ENCODE measurements at regions not wholly inside any gene's neighbourhood (a gene's known extent, or its start where the extent isn't known, plus 50 kb on each side); places are given as distances from the start of the nearest gene placed in this dataset.

DNA sequence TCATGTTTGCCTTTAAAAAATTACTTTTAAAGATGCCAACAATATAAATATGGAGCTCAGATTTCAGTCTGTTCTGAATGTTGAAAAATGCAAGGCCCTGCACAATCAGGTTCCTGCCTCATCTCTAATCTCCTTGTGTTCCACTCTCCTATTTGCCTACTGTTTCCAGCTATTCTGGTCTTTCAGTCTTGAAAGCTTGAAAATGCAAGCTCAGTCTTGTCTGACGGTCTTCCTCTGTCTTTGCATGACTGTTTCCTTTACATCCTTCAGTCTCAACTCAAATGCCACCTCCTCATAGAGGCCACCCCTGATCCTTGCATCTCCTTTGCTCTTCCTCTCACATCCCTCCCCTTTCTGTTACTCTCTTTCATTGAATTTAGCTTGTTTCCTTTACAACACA lies 354.9 kb downstream of the KIF4B start:
- BruUV-seq (replicated peaks), result no TSS peak
- Histone ChIP-seq H3K79me2 (ENCODE audit: insufficient read depth, low read depth, low read length) (no peaks in the 10 kb centered on the region), H3K4me3 (ENCODE audit: low read depth, low read length, poor library complexity, severe bottlenecking) (no peak overlapping the region), H3K9me3 (ENCODE audit: low read length) (no peaks in the 10 kb centered on the region), H3K9me2 (ENCODE audit: insufficient read depth, low read length) (no peaks in the 10 kb centered on the region), H4K20me1 (ENCODE audit: insufficient read depth, low read length) (no peaks in the 10 kb centered on the region), H3K27ac (ENCODE audit: low read depth, low read length, poor library complexity, severe bottlenecking) (no peak overlapping the region), H2AFZ (ENCODE audit: low read length) (no peak overlapping the region), H3K4me2 (ENCODE audit: low read length) (no peak overlapping the region), H3K36me3 (ENCODE audit: insufficient read depth, low read length) (no peaks in the 10 kb centered on the region), H3K4me1 (ENCODE audit: insufficient read depth, low read length, poor library complexity, severe bottlenecking) (no peaks in the 10 kb centered on the region)
- intact Hi-C loops (cut with micrococcal nuclease; ENCODE audit: unreplicated experiment), result no loop called here
- ChIA-PET POLR2A (interaction anchor here (0.7 kb wide), 2 partner anchors 43 to 633 kb away, joined by 3 to 4 read pairs; no protein-coding TSS in a partner anchor), CTCF (ENCODE audit: unreplicated experiment) (no interaction called here)
- no peak for DNase-seq (ENCODE audit: low spot score)
- TF ChIP-seq, protein P1, sequence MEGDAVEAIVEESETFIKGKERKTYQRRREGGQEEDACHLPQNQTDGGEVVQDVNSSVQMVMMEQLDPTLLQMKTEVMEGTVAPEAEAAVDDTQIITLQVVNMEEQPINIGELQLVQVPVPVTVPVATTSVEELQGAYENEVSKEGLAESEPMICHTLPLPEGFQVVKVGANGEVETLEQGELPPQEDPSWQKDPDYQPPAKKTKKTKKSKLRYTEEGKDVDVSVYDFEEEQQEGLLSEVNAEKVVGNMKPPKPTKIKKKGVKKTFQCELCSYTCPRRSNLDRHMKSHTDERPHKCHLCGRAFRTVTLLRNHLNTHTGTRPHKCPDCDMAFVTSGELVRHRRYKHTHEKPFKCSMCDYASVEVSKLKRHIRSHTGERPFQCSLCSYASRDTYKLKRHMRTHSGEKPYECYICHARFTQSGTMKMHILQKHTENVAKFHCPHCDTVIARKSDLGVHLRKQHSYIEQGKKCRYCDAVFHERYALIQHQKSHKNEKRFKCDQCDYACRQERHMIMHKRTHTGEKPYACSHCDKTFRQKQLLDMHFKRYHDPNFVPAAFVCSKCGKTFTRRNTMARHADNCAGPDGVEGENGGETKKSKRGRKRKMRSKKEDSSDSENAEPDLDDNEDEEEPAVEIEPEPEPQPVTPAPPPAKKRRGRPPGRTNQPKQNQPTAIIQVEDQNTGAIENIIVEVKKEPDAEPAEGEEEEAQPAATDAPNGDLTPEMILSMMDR (conservative IDR thresholded peaks at IDR 0.05; ENCODE audit: low read length), result no peak
- no peak for TF ChIP-seq EZH2phosphoT487 (IDR thresholded peaks at IDR 0.05; ENCODE audit: borderline replicate concordance, low read depth, low read length)

DNA sequence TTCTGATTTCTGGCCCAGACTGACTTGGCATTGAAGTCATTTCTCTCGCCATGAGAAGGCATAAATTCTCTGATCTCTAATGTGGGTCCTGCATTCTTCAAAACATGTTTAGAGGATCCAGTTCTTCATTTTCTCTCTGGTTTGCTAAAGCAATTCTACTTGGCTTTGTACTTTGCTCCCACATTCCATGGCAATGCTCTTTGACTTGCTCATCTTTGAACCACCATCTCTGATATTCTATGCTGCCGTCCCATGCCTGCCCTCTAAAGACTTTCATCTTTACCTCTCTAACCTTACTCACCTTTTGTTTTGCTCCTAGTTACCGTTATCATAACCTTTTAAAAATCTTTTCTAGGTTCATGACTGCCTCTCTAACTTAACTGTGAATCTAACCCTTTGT lies 366.9 kb downstream of the KIF4B start:
- H3K36me3 ChIP-seq (ENCODE audit: insufficient read depth, low read length), result no peaks in the 10 kb centered on the region
- BruUV-seq (replicated peaks), result no TSS peak
- H3K4me1 ChIP-seq (ENCODE audit: insufficient read depth, low read length, poor library complexity, severe bottlenecking), result no peaks in the 10 kb centered on the region
- no peak overlapping the region for H3K4me3 ChIP-seq (ENCODE audit: low read depth, low read length, poor library complexity, severe bottlenecking)
- H3K4me2 ChIP-seq (ENCODE audit: low read length), result no peak overlapping the region
- no peak for DNase-seq (ENCODE audit: low spot score)
- no peaks in the 10 kb centered on the region for H3K9me2 ChIP-seq (ENCODE audit: insufficient read depth, low read length)
- no peaks in the 10 kb centered on the region for H3K79me2 ChIP-seq (ENCODE audit: insufficient read depth, low read depth, low read length)
- ChIA-PET POLR2A (no interaction called here), CTCF (ENCODE audit: unreplicated experiment) (no interaction called here)
- no peaks in the 10 kb centered on the region for H4K20me1 ChIP-seq (ENCODE audit: insufficient read depth, low read length)
- TF ChIP-seq EZH2phosphoT487 (IDR thresholded peaks at IDR 0.05; ENCODE audit: borderline replicate concordance, low read depth, low read length), result no peak
- TF ChIP-seq, protein P1 (conservative IDR thresholded peaks at IDR 0.05; ENCODE audit: low read length), result no peak
- no peak overlapping the region for H3K27ac ChIP-seq (ENCODE audit: low read depth, low read length, poor library complexity, severe bottlenecking)
- H2AFZ ChIP-seq (ENCODE audit: low read length), result no peak overlapping the region
- H3K9me3 ChIP-seq (ENCODE audit: low read length), result no peaks in the 10 kb centered on the region
- intact Hi-C loops (cut with micrococcal nuclease; ENCODE audit: unreplicated experiment), result no loop called here

DNA sequence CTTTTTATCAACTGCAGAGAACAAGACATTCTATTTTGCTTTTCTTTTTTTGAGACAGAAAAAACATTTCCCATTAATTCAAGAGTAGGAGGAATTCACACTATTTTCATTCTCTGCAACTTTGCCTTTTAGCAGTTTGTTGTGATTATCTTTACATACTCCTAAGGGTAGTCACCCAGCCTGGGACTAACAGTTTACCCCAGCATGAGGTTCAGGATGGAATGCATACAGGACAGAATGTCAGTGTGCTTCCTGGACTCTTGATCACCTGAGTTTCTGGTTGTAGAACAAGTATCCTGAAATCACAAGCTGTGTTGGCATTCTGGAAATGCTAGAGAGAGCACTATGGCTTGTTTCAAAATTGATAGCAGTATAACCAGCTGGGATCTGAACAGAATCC lies 368.1 kb downstream of the KIF4B start:
- Histone ChIP-seq H3K9me3 (ENCODE audit: low read length) (no peaks in the 10 kb centered on the region), H2AFZ (ENCODE audit: low read length) (no peak overlapping the region), H3K36me3 (ENCODE audit: insufficient read depth, low read length) (no peaks in the 10 kb centered on the region), H3K4me2 (ENCODE audit: low read length) (no peak overlapping the region), H3K79me2 (ENCODE audit: insufficient read depth, low read depth, low read length) (no peaks in the 10 kb centered on the region), H3K27ac (ENCODE audit: low read depth, low read length, poor library complexity, severe bottlenecking) (no peak overlapping the region), H4K20me1 (ENCODE audit: insufficient read depth, low read length) (no peaks in the 10 kb centered on the region), H3K4me3 (ENCODE audit: low read depth, low read length, poor library complexity, severe bottlenecking) (no peak overlapping the region), H3K4me1 (ENCODE audit: insufficient read depth, low read length, poor library complexity, severe bottlenecking) (no peaks in the 10 kb centered on the region), H3K9me2 (ENCODE audit: insufficient read depth, low read length) (no peaks in the 10 kb centered on the region)
- BruUV-seq (replicated peaks), result no TSS peak
- no peak for TF ChIP-seq EZH2phosphoT487 (IDR thresholded peaks at IDR 0.05; ENCODE audit: borderline replicate concordance, low read depth, low read length)
- TF ChIP-seq, protein P1 (conservative IDR thresholded peaks at IDR 0.05; ENCODE audit: low read length), result no peak
- POLR2A ChIA-PET, result interaction anchor here (0.6 kb wide), 1 partner anchor 918 kb away, joined by 3 read pairs; no protein-coding TSS in a partner anchor
- intact Hi-C loops (cut with micrococcal nuclease; ENCODE audit: unreplicated experiment), result no loop called here
- CTCF ChIA-PET (ENCODE audit: unreplicated experiment), result no interaction called here
- no peak for DNase-seq (ENCODE audit: low spot score)
